Ovary (tissue), 7 donors: ENCODE measurements at regions not wholly inside any gene's neighbourhood (a gene's known extent, or its start where the extent isn't known, plus 50 kb on each side); places are given as distances from the start of the nearest gene placed in this dataset.

ENCODE experiments used
- DNase-seq, 5 donors: peaks; one replicate each; pipeline ENCODE4 v3.0.0-alpha.2; 2019 to 2020
- H3K27ac ChIP-seq, 2 donors: fragments of 200-600 bp; one replicate each; pipeline versions ENCODE4 v1.5.1 to v1.8.0; 2019 to 2022
- H3K27me3 ChIP-seq: fragments of 200-600 bp; one replicate; pipeline ENCODE4 v1.8.0; 2022
- H3K36me3 ChIP-seq: fragments of 200-600 bp; sonication (generic); one replicate; pipeline ENCODE4 v1.5.1; 2019
- H3K4me1 ChIP-seq: one replicate; pipeline ENCODE4 v1.8.1; 2013; ENCODE audit warnings: mild to moderate bottlenecking, moderate library complexity; ENCODE audit not compliant: insufficient read depth
- H3K4me3 ChIP-seq: fragments of 200-600 bp; sonication (generic); one replicate; pipeline ENCODE4 v1.5.1; 2017
- H3K9me3 ChIP-seq, 2 donors: fragments of 200-600 bp in 1 of 2; sonication (generic) in 1 of 2; one replicate each; pipeline versions ENCODE4 v1.5.1 to v1.8.1; 2013 to 2019; ENCODE audit warnings: mild to moderate bottlenecking in 1 of 2, moderate library complexity in 1 of 2
- CTCF ChIP-seq, 3 donors: fragments of 450-650 bp in 2 of 3; fragments of 200-600 bp in 1 of 3; IDR thresholded peaks; one replicate each; pipeline versions ENCODE4 v1.5.1 to v1.8.0; 2016 to 2022; ENCODE audit warnings: antibody characterized with exemption in 3 of 3, mild to moderate bottlenecking in 1 of 3
- EP300 ChIP-seq: sonication (generic); formaldehyde crosslinking; IDR thresholded peaks from one replicate; pipeline ENCODE4 v1.6.1; 2017; ENCODE audit warnings: antibody characterized with exemption
- POLR2A ChIP-seq: fragments of 450-650 bp; IDR thresholded peaks from one replicate; pipeline ENCODE4 v1.6.1; 2017; ENCODE audit warnings: antibody characterized with exemption, mild to moderate bottlenecking, moderate library complexity
- WGBS, 3 donors: extraction: QIAGEN DNeasy Blood & Tissue Kit in 1 of 3; methylation state at CpG; one replicate each; pipeline versions ENCODE4 v1.1.5 to v1.1.7; 2013 to 2017; 5-methylcytosine and 5-hydroxymethylcytosine counted together
- intact Hi-C, 4 donors: fragments of 100-400 bp; cut with DNase I; formaldehyde crosslinking; loops; one replicate each; pipeline versions ENCODE4 v1.11.0 to v1.15.1; 2022 to 2023
- donor health status: DM: no; HTN: no; CAD: no; lungs with moderate emphysema.
- donor health status: DM: no; HTN: no; CAD: no.
- donor health status: Bipolar disorder and iron deficiency.
- donor health status: DM: no; HTN: no; CAD: no.
- donor health status: DM: yes; HTN: yes; CAD: no.

GRCh38 chr12:92463171-92463570 lies 239.6 kb upstream of the PLEKHG7 start:
- WGBS, 3 donors, result 94 to 97% (median 97%) methylated on average over 2 of the region's 2 CpGs
- intact Hi-C loops, result no loop called here
- TF ChIP-seq POLR2A (no peak), EP300 (no peak), CTCF (IDR thresholded peaks at IDR 0.05) (no peak)

GRCh38 chr12:92462527-92462926 lies 240.3 kb upstream of the PLEKHG7 start:
- 75 to 92% (median 88%) methylated on average over 1 of the region's 1 CpG for WGBS, 3 donors
- TF ChIP-seq CTCF (IDR thresholded peaks at IDR 0.05) (no peak), POLR2A (no peak), EP300 (no peak)
- H3K4me3 ChIP-seq, result no peak overlapping the region
- H3K36me3 ChIP-seq, result no peaks in the 10 kb centered on the region
- intact Hi-C loops, result no loop called here
- no peaks in the 10 kb centered on the region for H3K27me3 ChIP-seq
- H3K27ac ChIP-seq, result no peak overlapping the region
- no peak for DNase-seq
- H3K9me3 ChIP-seq, result no peaks in the 10 kb centered on the region
- peaks cover 5% of the 10 kb centered on the region for H3K4me1 ChIP-seq

More at GRCh38 chr12:92463171-92463570, 239.6 kb upstream of the PLEKHG7 start:
- no peak for DNase-seq
- Histone ChIP-seq H3K27ac (no peak overlapping the region), H3K27me3 (no peaks in the 10 kb centered on the region), H3K36me3 (no peaks in the 10 kb centered on the region), H3K9me3 (no peaks in the 10 kb centered on the region), H3K4me3 (no peak overlapping the region), H3K4me1 (peaks cover 5% of the 10 kb centered on the region)

- Histone ChIP-seq H3K27ac (no peak overlapping the region), H3K4me1 (peaks cover 5% of the 10 kb centered on the region)
- 70 to 75% (median 75%) methylated on average over 3 of the region's 3 CpGs for WGBS, 3 donors
Observed at GRCh38 chr12:92462049-92462448, 240.7 kb upstream of the PLEKHG7 start.

GRCh38 chr12:92459850-92460249 lies 242.9 kb upstream of the PLEKHG7 start:
- no peaks in the 10 kb centered on the region for H3K9me3 ChIP-seq
- no peak overlapping the region for H3K27ac ChIP-seq
- no peaks in the 10 kb centered on the region for H3K27me3 ChIP-seq
- no peaks in the 10 kb centered on the region for H3K36me3 ChIP-seq
- H3K4me3 ChIP-seq, result no peak overlapping the region
- no peak for DNase-seq
- H3K4me1 ChIP-seq, result peaks cover 1% of the 10 kb centered on the region
- TF ChIP-seq EP300, result no peak
- TF ChIP-seq CTCF (IDR thresholded peaks at IDR 0.05), result no peak
- no peak for TF ChIP-seq POLR2A
- intact Hi-C loops, result no loop called here

More at GRCh38 chr12:92462049-92462448, 240.7 kb upstream of the PLEKHG7 start:
- Histone ChIP-seq H3K36me3 (no peaks in the 10 kb centered on the region), H3K27me3 (no peaks in the 10 kb centered on the region), H3K4me3 (no peak overlapping the region), H3K9me3 (no peaks in the 10 kb centered on the region)
- intact Hi-C loops, result no loop called here
- no peak for DNase-seq
- TF ChIP-seq EP300, result no peak
- no peak for TF ChIP-seq POLR2A
- TF ChIP-seq CTCF (IDR thresholded peaks at IDR 0.05), result no peak

GRCh38 chr12:92458996-92459395 lies 243.8 kb upstream of the PLEKHG7 start:
- 94 to 96% (median 95%) methylated on average over 4 of the region's 4 CpGs for WGBS, 3 donors
- H3K4me1 ChIP-seq, result no peaks in the 10 kb centered on the region
- no peak overlapping the region for H3K27ac ChIP-seq
- H3K9me3 ChIP-seq, result no peaks in the 10 kb centered on the region
- no peaks in the 10 kb centered on the region for H3K27me3 ChIP-seq
- no peak for TF ChIP-seq EP300
- no peak for TF ChIP-seq POLR2A
- no peak for DNase-seq
- no peak overlapping the region for H3K4me3 ChIP-seq
- no peaks in the 10 kb centered on the region for H3K36me3 ChIP-seq
- intact Hi-C loops, result no loop called here
